ENCODE measurements at regions not wholly inside any gene's neighbourhood (a gene's known extent, or its start where the extent isn't known, plus 50 kb on each side); places are given as distances from the start of the nearest gene placed in this dataset.

DNA sequence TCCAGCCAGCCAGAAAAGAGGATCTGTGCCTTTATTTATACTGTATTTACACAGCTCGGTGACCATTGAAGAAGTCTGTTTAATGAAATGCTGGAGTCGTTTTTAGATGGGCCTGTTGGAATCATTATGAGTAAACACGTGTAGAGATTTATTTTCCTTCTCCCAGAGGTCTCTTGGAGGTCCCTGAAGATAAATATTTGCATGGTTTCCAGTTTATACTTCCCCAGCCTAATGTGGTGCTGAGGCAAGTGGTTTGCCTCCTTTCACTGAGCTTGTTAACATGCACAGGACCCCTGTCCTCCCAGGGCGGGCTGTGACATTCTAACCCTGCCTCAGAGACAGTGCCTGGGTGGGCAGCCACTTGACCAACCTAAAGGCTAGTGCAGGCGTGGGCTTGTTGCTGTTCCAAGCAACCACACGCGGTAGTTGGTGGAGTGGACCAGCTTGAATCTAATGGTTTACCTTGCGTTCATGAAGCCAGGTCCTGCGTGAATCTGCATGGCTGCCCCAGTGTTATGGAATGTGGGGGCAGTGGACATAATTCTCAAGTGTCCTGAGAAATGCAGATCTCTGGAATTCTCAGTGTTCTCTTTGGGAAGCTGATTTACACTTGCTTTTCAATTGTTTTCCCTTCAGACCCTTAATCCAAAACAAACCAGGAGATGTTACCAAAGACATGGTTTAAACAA, 130.2 kb upstream of the DLX2 start:
- no peak for DNase-seq

DNA sequence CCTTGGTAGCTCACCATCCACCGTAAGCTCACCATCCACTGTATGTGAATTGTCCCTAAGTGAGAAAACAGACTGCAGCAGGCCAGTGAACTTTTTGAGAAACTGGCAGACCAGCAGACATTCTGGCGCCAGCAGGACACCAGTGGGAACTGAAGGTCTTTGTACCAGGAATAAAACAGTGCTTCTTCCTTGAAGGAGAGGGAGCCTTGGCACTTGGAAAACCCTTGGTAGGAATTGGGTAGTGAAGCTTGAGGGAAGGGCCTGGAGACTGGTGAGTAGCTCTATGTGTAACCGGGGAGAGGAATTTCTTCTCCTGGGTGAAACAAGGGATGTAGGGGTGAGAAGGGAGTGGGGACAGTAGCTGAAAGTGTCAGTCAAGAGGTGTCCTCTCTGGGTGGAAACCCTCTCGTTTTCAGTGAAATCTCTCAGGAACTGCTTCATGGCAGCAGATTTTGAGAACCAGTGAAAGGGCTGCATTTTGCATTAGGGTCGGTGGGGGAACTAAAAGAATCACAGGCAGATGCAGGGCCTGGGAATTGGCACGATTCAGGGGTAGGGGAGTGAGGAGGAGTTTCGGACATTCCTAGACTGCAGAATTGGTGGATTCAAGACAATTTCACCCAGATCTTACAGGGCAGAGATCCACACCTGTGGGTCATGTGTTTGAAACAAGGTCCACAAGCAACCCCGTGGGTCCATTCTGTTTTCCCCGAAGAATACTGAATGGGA, 131.5 kb upstream of the DLX2 start:
- DNase-seq = no peak

DNA sequence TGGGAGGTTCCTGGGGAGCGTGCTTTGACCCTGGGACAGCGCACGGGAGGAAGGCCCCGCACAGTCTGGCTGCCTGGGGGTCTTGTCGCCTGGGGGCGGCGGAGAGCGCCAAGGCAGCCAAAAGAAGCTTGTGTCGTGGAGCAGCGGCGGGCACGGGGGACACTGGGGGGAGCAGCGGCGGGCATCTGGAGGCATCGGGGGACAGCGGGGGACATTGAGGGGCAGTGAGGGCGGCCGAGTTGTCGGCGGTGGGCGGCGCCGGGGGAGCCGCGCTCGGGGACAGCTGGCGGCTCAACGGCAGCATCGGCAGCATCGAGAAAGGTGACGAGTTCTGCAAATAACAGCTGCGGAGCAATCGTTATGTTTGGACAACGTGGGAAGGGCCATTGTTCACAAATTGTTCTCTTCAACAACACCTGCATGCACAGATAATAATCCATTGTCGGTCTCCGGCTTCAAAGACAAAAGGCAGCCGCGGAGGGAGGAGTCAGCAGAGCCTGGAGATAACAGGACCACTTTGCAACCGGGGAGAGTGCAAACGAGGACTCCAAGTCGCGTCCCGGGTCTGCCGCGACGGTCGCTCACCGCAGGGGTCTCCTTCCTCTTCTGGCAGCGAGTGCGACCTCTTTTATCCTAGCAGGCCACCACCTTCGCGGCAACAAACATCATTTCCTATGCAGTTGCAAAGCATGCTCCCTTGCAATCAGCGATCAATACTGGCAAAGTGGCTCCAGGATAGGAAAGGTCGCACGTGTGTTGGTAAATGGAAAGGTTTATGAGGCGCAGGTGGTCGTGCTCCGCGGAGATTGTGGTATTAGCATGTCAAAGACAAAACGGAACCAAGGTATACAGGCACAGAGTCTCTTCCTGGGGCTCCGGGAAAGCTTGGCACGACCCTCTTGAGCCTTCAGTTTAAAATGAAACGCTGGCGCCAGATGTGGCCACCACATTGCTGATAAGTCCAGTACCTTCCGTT, 132.3 kb upstream of the DLX2 start:
- peak; percentile 21 for DNase-seq

DNA sequence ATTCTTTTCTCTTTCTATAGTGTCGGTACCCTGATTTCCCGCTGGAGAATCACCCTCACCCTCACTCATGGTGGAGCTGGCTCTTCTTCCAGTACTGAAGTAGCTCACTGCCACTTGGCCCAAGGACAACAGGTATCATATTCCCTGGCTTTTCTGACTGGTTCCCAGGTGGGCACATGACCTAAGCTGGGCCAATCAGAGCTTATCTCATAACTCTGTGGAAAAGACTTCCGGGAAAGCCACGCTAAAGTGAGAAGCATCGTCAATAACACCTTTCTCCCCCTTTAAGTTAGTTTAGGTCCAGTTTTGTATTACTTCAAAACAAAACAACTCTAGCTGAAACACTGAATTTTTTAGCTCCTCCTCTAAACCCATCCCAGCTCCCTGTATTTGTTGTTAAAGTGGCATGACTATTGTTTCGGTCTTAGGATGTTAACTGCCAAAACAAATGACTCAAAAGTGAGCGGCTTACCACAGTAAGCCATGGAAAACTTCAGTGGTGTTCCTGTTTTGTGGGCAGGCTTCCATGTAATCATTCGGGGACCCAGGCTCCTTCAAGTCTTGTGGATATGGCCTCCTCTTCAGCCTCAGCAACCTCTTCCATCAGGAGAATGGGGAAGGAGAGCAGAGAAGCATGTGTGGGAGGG, 137.4 kb upstream of the DLX2 start:
- DNase-seq = no peak

DNA sequence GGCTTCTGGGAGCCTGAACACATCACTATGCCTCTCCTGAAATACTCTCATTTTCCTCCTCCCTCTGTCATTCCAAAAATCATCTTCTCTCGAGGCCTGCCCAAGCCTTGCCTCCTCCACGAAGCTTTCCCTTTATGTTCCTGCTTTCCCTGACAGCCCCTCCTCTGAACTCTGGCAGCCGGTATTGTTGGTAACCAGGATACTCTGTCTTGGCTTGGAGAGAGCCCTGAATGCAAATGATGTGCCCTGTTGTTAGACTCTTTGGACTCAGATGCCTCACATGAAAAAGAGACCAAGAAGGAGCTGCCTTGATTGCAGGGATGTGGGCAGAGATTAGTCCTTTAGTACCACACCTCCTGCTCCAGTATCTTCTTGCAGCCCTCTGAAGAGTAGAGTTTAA, 138.5 kb upstream of the DLX2 start:
- DNase-seq = no peak

DNA sequence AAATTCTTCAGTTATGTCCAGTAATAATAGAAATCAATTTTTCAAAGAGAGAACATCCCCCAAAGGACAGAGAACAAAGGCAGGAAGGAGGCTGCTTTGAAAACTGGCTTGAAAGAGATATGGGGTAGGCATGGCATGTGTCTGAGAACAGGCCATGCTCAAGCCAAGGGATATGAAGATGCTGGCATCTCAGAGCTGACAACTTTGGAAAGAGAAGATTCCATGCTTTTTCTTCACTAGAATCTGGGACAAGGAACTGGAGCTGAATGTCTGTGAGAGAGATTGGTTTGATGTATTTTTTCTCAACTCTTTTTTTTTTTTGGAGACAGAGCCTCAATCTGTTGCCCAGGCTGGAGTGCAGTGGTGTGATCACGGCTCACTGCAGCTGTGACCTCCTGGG, 139.8 kb upstream of the DLX2 start:
- DNase-seq = no peak

DNA sequence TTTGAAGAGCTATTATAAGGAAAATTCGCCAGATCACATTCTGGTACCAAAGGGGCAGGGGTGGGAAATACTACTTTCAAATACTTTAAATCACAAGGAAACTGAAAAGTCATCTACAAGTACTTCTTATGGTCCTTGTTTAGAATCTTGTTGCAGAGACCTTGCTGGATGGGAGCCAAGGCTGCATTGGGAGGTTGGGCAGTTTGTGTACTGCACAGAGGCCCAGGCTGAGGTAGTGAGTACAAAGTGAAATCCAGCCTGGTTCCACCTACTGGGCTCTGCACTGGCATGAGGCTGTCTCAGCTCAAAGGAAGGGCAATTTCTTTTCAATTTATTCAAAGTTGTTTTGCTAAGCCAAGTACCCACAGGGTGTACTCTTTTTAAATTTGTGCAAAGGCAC, 140.3 kb upstream of the DLX2 start:
- DNase-seq = no peak

DNA sequence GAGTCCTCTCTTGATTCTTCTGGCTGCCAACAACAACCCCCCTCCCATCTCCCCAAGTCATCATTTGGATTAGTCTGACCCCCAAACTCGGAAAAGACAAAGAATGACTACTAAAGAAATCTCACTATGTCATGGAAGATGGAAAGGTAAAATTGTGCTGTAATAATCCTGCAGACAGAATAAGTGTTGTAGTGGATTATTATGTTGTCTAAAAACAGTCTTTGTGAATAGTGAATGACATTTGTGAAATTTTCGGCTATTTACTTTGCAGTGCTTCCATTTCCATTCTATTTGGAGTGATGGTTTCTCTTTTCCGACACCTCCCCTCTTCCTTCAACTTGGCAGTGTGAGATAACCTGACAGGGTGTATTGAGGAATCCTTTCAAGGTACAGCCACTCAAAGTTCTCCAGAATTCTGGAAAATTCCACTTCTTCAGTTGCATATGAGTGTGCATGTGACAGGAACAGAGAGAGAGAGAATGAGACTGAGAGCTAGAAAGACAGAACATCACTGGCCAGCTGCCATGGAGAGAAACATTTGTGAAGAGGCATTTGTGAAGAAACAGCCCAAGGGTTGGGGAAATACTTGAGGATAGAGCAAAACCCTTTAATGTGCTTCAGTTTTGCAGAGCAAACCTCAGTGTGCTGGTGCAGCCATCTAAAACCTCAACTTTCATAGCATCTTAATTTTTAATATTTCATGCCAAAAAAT, 141.9 kb upstream of the DLX2 start:
- no peak for DNase-seq

DNA sequence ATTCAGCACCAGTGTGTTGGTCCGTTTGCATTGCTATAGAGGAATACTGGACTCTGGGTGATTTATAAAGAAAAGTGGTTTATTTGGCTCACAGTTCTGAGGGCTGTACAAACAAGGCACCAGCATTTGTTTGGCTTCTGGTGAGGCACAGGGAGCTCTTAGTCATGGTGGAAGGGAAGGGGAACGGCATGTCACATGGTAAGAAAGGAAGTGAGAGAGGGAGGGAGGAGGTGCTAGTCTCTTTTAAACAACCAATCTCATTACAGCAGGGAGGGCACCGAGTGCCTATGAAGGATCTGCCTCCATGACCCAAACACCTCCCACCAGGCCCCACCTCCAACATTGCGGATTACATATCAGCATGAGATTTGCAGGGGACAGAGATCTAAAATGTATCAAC, 143.9 kb upstream of the DLX2 start:
- DNase-seq = no peak

DNA sequence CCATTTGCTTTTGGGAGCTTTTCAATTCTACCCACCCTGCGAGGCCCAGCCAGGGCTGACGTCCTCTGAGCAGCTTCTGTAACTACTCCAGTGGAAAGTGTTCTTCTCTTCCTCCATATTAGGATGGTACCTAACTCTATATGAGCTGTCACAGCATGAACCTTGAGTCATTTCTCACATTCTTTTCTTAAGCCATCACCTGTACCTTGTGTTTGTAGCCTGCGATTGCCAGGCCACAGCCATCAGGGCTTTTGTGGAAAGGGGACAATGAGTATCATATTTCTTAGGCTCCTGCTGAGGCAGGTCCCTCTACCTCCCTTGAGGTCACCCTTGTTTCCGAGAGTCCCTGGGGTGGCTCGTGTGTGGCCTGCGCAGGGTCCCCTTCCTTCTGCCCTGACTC, 144.5 kb upstream of the DLX2 start:
- DNase-seq = no peak

DNA sequence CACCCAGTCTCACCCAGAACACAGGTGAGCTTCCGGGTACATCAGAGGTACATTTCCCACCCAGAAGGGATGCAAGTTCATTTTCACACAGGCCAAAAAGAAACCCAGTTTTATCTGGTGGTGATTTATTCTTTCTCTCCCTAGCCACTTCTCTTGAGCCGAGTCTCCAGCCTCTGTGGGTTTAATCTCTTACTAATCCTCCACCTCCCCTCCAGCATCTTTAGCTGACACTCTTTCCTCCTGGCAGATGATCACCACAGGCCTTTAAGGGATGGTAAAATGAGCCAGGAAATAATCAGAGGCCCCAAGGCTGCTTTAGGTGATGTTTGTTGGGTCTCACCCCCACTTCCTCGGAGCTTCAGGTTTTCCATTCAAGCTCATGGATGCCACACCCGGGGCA, 145.7 kb upstream of the DLX2 start:
- no peak for DNase-seq

DNA sequence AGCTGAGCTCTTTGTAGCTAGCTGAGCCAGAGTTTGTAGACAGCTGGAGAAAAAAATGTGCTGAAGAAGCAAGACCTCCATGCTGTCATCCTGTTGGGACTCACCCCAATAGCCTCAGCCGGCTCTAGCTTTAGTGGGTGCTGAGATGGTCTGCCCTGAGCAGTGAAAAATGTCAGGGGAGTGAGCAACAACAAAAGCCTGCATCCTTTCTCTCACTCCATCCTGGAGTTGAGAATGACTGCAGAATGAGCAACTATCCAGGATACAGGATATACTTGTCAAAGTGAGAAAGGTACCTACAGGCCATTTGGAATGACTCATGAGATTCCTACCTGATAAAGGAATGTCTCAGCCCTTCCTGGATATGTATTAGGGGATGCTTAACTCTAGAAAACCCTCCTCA, 146.1 kb upstream of the DLX2 start:
- DNase-seq = no peak

DNA sequence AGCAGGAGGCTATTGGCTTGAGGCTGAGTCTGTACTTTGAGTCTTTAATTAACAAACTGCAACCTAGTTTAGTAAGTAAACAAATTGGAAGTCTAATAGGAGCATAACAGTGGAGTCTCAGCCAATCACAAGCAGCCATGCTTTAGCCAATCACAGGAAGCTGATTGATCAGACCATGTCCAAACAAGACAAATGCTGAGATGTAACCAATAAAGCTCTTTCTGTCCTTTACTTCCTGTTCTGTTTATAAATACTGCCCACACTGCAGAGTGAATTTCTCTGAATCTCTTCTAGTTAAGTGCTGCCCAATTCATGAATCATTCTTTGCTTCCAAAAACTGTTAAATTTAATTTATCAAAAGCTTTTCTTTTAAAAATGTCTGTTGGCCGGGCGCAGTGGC, 146.6 kb upstream of the DLX2 start:
- no peak for DNase-seq

DNA sequence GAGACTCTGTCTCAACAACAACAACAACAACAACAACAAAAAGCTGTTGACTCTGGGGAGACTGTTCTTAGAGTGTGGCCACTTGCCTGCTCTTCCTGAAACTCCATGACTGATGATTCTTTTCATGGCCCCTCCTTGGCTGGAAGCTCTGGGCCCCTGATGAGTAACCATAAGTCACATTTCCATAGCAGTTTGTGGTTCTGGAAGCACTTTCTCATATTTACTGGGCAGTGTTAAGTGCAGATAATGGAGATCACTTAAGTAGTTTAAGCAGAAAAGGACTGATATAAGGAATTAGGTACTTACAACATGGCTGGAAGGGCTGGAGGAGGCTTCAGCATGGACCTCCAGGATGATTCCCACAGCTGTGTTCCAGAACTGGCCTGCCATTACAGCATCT, 147.3 kb upstream of the DLX2 start:
- DNase-seq = no peak

DNA sequence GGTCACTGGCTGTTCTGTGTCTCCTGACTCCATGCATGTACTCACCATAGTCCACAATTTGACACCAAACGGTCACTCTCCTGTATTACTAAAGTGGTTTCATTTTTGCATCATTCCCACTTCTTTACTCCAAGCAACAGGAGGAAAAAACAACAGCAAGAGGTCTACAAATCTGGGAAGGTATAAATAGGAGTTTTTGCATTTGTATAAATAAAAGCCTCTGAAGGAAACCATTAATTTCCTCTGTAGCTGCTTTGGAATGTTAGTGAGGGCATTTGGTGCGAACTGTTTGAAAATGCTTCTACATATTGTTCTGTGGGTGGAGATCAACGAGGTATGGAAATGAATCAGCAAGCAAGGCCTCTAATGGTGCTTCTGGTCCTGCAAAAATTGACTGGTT, 148.5 kb upstream of the DLX2 start:
- no peak for DNase-seq

DNA sequence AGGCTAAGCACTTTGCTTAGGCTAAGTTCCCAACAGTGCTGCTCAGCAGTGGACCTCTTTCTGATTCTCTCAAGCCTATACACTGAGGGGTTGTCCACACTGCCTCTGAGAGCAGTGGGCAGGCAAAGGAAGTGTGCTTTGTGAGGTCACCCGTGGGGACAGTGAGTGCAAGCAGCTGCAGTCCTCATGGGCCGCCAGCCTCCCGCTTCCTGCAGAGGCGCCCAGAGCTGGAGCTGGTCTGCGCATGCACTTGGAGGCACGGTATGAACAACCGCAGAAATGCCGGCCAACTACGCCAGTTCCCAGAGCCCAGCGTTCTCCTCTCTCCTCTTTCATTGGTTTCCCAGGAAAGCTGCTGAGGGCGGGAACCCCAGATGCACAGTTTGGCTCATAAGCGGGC, 149.5 kb upstream of the DLX2 start:
- DNase-seq = no peak

DNA sequence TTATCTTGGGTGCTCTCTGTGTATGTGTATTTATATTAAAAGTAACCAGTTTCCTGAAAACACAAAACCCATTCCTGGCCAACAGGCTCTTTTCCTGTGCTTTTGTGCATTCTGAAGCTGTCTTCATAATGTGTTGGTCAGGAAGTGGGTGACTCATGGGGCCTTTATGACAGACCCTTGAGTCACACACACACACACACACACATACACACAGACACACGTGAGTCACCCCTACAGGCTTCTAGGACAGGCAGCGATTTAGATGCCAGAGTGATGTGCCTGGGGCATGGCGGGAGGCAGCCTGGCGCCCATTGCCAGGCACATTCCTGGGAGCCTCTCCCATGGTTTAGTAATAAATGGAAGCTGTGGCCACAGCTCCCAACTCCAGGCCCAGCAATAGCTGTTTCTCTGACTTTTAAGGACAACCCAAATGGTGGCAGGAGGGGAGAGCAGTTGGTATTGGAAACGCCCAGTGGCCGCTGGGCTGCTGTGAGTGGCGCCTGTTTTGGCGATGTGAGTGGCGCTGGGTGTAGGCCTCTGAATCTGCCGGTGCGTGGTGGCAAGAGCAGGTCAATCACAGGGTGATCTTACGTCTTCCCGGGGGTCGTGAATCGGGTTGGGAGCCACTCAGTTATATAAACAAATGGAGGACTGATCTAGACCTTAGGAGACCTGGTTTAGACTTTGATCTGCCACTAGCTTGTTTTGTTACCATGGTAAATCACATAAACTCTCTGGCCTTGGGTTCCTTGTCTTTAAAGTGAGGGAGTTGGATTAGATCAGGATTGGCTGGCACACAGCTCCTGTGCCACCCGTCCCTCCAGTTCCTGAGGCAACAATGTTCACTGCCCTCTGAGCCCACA, 150.7 kb upstream of the DLX2 start:
- peak; percentile 42 for DNase-seq

DNA sequence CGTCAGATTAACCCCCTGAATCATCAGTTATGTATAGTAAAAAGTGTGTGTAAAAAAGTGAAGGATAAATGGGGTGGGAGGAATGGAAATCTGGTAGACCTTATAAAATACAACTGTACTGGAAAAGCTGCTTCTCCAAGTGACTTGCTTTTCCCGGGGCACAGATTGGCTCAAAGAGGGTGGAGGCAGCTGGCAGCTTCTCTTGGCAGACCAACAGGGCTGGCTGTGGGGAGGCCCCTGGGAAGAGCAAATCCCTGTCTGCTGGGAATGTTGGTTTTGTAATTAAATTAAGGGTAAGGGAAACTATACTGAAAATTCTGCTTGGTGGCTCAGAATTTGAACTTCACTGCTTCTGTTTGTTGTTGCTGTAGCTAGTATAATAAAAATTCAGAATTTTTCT, 154.2 kb upstream of the DLX2 start:
- no peak for DNase-seq

DNA sequence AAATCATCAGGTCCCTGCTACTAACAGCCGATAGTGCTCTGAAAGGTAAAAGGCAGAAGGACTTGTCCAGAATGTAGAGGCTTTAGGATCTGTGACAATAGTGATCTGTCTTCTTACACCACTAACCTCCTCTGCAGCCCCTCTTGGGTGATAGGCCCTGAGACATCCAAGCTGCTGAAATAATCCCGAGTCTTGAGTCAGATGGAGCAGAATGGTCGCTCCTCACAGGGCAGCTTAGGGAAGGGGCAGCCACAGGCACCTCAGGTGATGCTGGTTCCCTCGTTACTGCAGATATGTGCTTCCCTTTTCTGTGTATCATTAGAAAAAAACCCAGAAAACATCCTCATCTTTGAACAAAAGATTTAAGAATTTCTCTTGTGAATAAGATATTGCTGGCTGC, 157.1 kb upstream of the DLX2 start:
- no peak for DNase-seq

DNA sequence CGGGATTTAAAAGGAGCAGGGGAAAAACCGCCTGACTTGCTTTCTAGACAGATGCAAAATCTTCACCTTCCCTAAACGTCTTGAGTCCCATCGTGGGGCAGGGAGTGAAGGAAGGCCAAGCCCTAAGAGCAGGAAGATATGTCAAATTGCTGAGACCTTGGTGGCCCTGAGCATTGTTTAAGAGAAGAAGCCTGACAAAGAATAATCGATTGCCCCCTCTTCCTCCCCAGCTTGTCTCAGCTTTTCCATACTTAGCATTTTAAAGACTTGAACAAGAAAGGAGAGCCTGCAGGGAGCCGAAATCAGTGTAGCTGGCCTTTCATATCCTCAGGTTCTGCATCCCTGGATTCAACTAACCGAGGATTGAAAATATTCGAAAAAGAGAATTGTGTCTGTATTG, 157.6 kb upstream of the DLX2 start:
- no peak for DNase-seq

DNA sequence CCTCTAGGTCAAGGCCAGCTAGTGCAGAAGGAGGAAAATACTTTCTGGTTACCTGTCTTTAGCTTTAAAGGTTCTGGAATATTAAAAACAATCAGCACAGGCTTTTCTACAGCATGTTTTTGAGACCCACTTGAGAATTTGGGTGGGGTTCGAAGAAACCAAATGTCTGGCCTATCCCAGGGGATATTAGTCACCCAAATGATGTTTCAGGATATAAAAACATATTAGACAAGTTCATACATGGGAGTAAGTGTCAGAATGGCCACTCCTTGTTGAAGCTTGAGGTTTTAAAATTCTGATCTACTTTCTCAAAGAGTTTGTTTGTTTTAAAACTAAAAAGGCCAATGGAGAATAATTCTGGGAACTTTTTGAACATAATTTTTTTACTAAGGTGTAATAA, 158.6 kb upstream of the DLX2 start:
- DNase-seq = no peak

DNA sequence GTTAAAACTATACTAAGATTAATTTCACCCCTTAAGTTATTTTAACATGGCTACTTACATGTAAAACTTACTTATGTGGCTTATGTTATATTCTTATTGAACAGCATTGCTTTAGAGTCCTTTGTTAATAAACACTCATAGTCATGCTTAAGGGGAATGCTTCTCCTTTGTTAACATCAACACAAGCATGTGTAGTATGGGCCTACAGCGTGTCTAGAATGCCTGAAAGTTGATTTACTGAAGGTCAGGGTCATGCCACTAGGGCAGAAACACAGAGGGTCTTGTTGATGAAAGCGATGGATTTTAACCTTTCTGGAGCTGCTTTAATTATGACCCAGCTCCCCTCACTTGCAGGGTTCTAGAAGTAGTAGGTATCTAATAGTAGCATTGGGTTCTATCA, 159.8 kb upstream of the DLX2 start:
- no peak for DNase-seq
